GM19043 (cell line): ENCODE measurements at regions not wholly inside any gene's neighbourhood (a gene's known extent, or its start where the extent isn't known, plus 50 kb on each side); places are given as distances from the start of the nearest gene placed in this dataset.
"Not testable (repeated sequence)": the region's sequence is repeated elsewhere in the genome, so short reads cannot be mapped to it uniquely, and the experiment has no call there.

Experiments
- ATAC-seq: cut with Tn5 transposase; IDR thresholded peaks from one replicate; pipeline ENCODE4 v1.9.1; 2021; ENCODE audit warnings: low read depth; ENCODE audit not compliant: unreplicated experiment

- ATAC-seq = no peak
Measured at GRCh38 chr10:130962240-130963051, 349.1 kb downstream of the TCERG1L start.

- no peak for ATAC-seq
Measured at GRCh38 chr10:130963052-130963393, 348.5 kb downstream of the TCERG1L start.

GRCh38 chr10:130963786-130964522, 347.6 kb downstream of the TCERG1L start:
- no peak for ATAC-seq

GRCh38 chr10:130964771-130965170, 346.8 kb downstream of the TCERG1L start:
- no peak for ATAC-seq

- no peak for ATAC-seq
Measured at GRCh38 chr10:130967161-130967560, 344.4 kb downstream of the TCERG1L start.

GRCh38 chr10:130967784-130968183, 343.7 kb downstream of the TCERG1L start:
- ATAC-seq = no peak

- ATAC-seq = no peak
Measured at GRCh38 chr10:130968511-130968910, 343.0 kb downstream of the TCERG1L start.

GRCh38 chr10:130968964-130969363, 342.6 kb downstream of the TCERG1L start:
- ATAC-seq = no peak

- ATAC-seq = no peak
Measured at GRCh38 chr10:130969700-130970099, 341.8 kb downstream of the TCERG1L start.

GRCh38 chr10:130970341-130971122, 341.0 kb downstream of the TCERG1L start:
- no peak for ATAC-seq

- ATAC-seq = no peak
Measured at GRCh38 chr10:130971123-130971435, 340.4 kb downstream of the TCERG1L start.

- ATAC-seq = no peak
Measured at GRCh38 chr10:130973127-130973839, 338.2 kb downstream of the TCERG1L start.

GRCh38 chr10:130974166-130974565, 337.4 kb downstream of the TCERG1L start:
- no peak for ATAC-seq

- not testable (repeated sequence) for ATAC-seq
Measured at GRCh38 chr10:130975351-130975750, 336.2 kb downstream of the TCERG1L start.

GRCh38 chr10:130982802-130983201, 328.7 kb downstream of the TCERG1L start:
- no peak for ATAC-seq

- ATAC-seq = no peak
Measured at GRCh38 chr10:130983749-130984148, 327.8 kb downstream of the TCERG1L start.

- ATAC-seq = no peak
Measured at GRCh38 chr10:130984686-130985085, 326.8 kb downstream of the TCERG1L start.

- no peak for ATAC-seq
Measured at GRCh38 chr10:130985158-130985753, 326.3 kb downstream of the TCERG1L start.

GRCh38 chr10:130986846-130987245, 324.7 kb downstream of the TCERG1L start:
- ATAC-seq = no peak

GRCh38 chr10:130987401-130987800, 324.1 kb downstream of the TCERG1L start:
- no peak for ATAC-seq
